22Rv1 (cell line): ENCODE measurements at regions not wholly inside any gene's neighbourhood (a gene's known extent, or its start where the extent isn't known, plus 50 kb on each side); places are given as distances from the start of the nearest gene placed in this dataset.

Experiments
- CTCF ChIP-seq: fragments of 450-650 bp; IDR thresholded peaks from 2 replicates; pipeline ENCODE4 v1.5.1; 2017; ENCODE audit warnings: mild to moderate bottlenecking
- ZFX ChIP-seq: fragments of 450-650 bp; IDR thresholded peaks from 2 replicates; pipeline ENCODE4 v1.6.1; 2017; ENCODE audit warnings: antibody characterized with exemption, borderline replicate concordance

- TF ChIP-seq CTCF (no peak), ZFX (no peak)
Observed at GRCh38 chr3:117130222-117130621, 420.6 kb downstream of the TUSC7 start.
